ENCODE measurements at regions not wholly inside any gene's neighbourhood (a gene's known extent, or its start where the extent isn't known, plus 50 kb on each side); places are given as distances from the start of the nearest gene placed in this dataset.

GRCh38 chr9:79301551-79302391 lies 270.0 kb upstream of the TLE4 start:
- Histone ChIP-seq H3K36me3 (ENCODE audit: control insufficient read depth, insufficient read depth, low read length) (no peaks in the 10 kb centered on the region), H3K79me2 (ENCODE audit: control insufficient read depth, insufficient read depth, low read length) (no peaks in the 10 kb centered on the region), H3K4me3 (replicated peaks in 1 of 4; ENCODE audit: control extremely low read depth in 1 of 4, insufficient read depth in 1 of 4, low read depth in 3 of 4, low read length in 4 of 4) (no peak overlapping the region), H3K27ac (ENCODE audit: insufficient read depth, low read length) (no peak overlapping the region), H3K27me3 (ENCODE audit: control insufficient read depth, insufficient read depth, low read length) (no peaks in the 10 kb centered on the region), H2AFZ (ENCODE audit: low read length) (no peak overlapping the region), H3K4me1 (ENCODE audit: control insufficient read depth, extremely low read depth, insufficient read depth, low read length) (no peaks in the 10 kb centered on the region), H3K9ac (ENCODE audit: insufficient read depth, low read length) (no peak overlapping the region), H3K4me2 (ENCODE audit: extremely low read depth, insufficient read depth, low read length) (no peak overlapping the region), H4K20me1 (ENCODE audit: control insufficient read depth, extremely low read depth, insufficient read depth, low read length) (no peaks in the 10 kb centered on the region), H3K9me3 (ENCODE audit: control insufficient read depth, insufficient read depth, low read depth, low read length) (no peaks in the 10 kb centered on the region)
- TF ChIP-seq EZH2 (IDR thresholded peaks at IDR 0.05; ENCODE audit: low read length, missing control alignments) = no peak
- TF ChIP-seq CTCF (conservative IDR thresholded peaks at IDR 0.05 in 1 of 2, IDR thresholded peaks at IDR 0.05 in 1 of 2; ENCODE audit: low read depth in 1 of 2, low read length in 2 of 2) = no peak
- DNase-seq (ENCODE audit: low read depth in 2 of 2) = no peak

GRCh38 chr9:79302569-79302968 lies 269.2 kb upstream of the TLE4 start:
- TF ChIP-seq CTCF (conservative IDR thresholded peaks at IDR 0.05 in 1 of 2, IDR thresholded peaks at IDR 0.05 in 1 of 2; ENCODE audit: low read depth in 1 of 2, low read length in 2 of 2) = no peak
- no peak for TF ChIP-seq EZH2 (IDR thresholded peaks at IDR 0.05; ENCODE audit: low read length, missing control alignments)
- no peaks in the 10 kb centered on the region for H3K4me1 ChIP-seq (ENCODE audit: control insufficient read depth, extremely low read depth, insufficient read depth, low read length)
- no peak for DNase-seq (ENCODE audit: low read depth in 2 of 2)

GRCh38 chr9:79308012-79308411 lies 263.8 kb upstream of the TLE4 start:
- Histone ChIP-seq H3K79me2 (ENCODE audit: control insufficient read depth, insufficient read depth, low read length) (no peaks in the 10 kb centered on the region), H2AFZ (ENCODE audit: low read length) (no peak overlapping the region), H3K27ac (ENCODE audit: insufficient read depth, low read length) (no peak overlapping the region), H3K4me1 (ENCODE audit: control insufficient read depth, extremely low read depth, insufficient read depth, low read length) (no peaks in the 10 kb centered on the region), H3K9me3 (ENCODE audit: control insufficient read depth, insufficient read depth, low read depth, low read length) (no peaks in the 10 kb centered on the region), H3K4me3 (replicated peaks in 1 of 4; ENCODE audit: control extremely low read depth in 1 of 4, insufficient read depth in 1 of 4, low read depth in 3 of 4, low read length in 4 of 4) (no peak overlapping the region), H3K27me3 (ENCODE audit: control insufficient read depth, insufficient read depth, low read length) (no peaks in the 10 kb centered on the region), H4K20me1 (ENCODE audit: control insufficient read depth, extremely low read depth, insufficient read depth, low read length) (no peaks in the 10 kb centered on the region), H3K4me2 (ENCODE audit: extremely low read depth, insufficient read depth, low read length) (no peak overlapping the region), H3K36me3 (ENCODE audit: control insufficient read depth, insufficient read depth, low read length) (no peaks in the 10 kb centered on the region), H3K9ac (ENCODE audit: insufficient read depth, low read length) (no peak overlapping the region)
- DNase-seq (ENCODE audit: low read depth in 2 of 2) = no peak
- TF ChIP-seq CTCF (conservative IDR thresholded peaks at IDR 0.05 in 1 of 2, IDR thresholded peaks at IDR 0.05 in 1 of 2; ENCODE audit: low read depth in 1 of 2, low read length in 2 of 2) = no peak
- TF ChIP-seq EZH2 (IDR thresholded peaks at IDR 0.05; ENCODE audit: low read length, missing control alignments) = no peak

More at GRCh38 chr9:79302569-79302968, 269.2 kb upstream of the TLE4 start:
- no peak overlapping the region for H3K9ac ChIP-seq (ENCODE audit: insufficient read depth, low read length)
- no peak overlapping the region for H2AFZ ChIP-seq (ENCODE audit: low read length)
- no peak overlapping the region for H3K4me2 ChIP-seq (ENCODE audit: extremely low read depth, insufficient read depth, low read length)
- H3K27ac ChIP-seq (ENCODE audit: insufficient read depth, low read length) = no peak overlapping the region
- H3K27me3 ChIP-seq (ENCODE audit: control insufficient read depth, insufficient read depth, low read length) = no peaks in the 10 kb centered on the region
- H3K9me3 ChIP-seq (ENCODE audit: control insufficient read depth, insufficient read depth, low read depth, low read length) = no peaks in the 10 kb centered on the region
- no peaks in the 10 kb centered on the region for H3K79me2 ChIP-seq (ENCODE audit: control insufficient read depth, insufficient read depth, low read length)
- no peak overlapping the region for H3K4me3 ChIP-seq (replicated peaks in 1 of 4; ENCODE audit: control extremely low read depth in 1 of 4, insufficient read depth in 1 of 4, low read depth in 3 of 4, low read length in 4 of 4)
- H3K36me3 ChIP-seq (ENCODE audit: control insufficient read depth, insufficient read depth, low read length) = no peaks in the 10 kb centered on the region
- no peaks in the 10 kb centered on the region for H4K20me1 ChIP-seq (ENCODE audit: control insufficient read depth, extremely low read depth, insufficient read depth, low read length)
